ENCODE measurements at regions not wholly inside any gene's neighbourhood (a gene's known extent, or its start where the extent isn't known, plus 50 kb on each side); places are given as distances from the start of the nearest gene placed in this dataset.

DNA sequence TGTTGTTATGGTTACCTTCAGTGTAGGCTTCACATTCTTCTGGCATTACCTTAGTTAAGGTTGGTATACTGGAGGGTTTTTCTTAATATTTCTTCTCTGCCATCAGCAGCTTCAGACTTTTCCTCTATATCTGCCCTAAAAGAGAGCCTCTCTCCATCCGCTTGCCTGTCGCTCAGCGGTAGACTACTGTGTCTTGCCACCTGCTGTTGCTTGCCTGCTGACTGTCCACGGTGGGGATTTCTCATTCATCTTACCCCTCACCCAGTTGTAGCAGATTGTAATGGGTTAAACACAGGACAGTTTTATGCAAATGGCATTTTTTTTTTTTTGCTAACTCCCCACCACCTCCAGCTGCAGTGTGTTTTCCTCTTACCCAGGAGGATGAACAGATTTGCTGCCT lies 577.2 kb downstream of the SLITRK5 start:
- in situ Hi-C loops (cut with MboI; ENCODE audit: low sequenced_read_pairs), result no loop called here
- no peak for DNase-seq
- POLR2A ChIA-PET (ENCODE audit: unreplicated experiment), result no interaction called here

More for the DNA sequence above, 577.2 kb downstream of the SLITRK5 start:
- Histone ChIP-seq H3K23ac (ENCODE audit: low read depth, low read length) (no peak overlapping the region), H3K18ac (ENCODE audit: low read depth, low read length) (no peak overlapping the region), H4K20me1 (ENCODE audit: insufficient read depth, low read length) (no peaks in the 10 kb centered on the region), H3K4me2 (ENCODE audit: low read depth, low read length) (no peak overlapping the region), H3K14ac (replicated peaks; ENCODE audit: low read depth, low read length) (no peak overlapping the region), H4K8ac (ENCODE audit: low read depth in 2 of 2, low read length in 2 of 2) (no peak overlapping the region), H3K9me3 (ENCODE audit: control insufficient read depth, insufficient read depth, low read length) (peaks cover 4% of the 10 kb centered on the region), H3K27me3 (ENCODE audit: control insufficient read depth, insufficient read depth, low read length) (no peaks in the 10 kb centered on the region), H2AK9ac (replicated peaks; ENCODE audit: low read depth, low read length, poor library complexity) (no peak overlapping the region), H3K9me1 (ENCODE audit: insufficient read depth, low read length) (no peaks in the 10 kb centered on the region), H3K4me3 (ENCODE audit: insufficient read depth, low read depth, low read length) (no peak overlapping the region), H2BK5ac (ENCODE audit: low read depth, low read length, poor library complexity, severe bottlenecking) (no peak overlapping the region), H3K36me3 (ENCODE audit: control insufficient read depth, insufficient read depth, low read length) (no peaks in the 10 kb centered on the region), H4K91ac (ENCODE audit: insufficient read depth, low read depth, low read length) (no peak overlapping the region), H2BK20ac (ENCODE audit: low read depth, low read length) (no peak overlapping the region), H2AK5ac (ENCODE audit: low read depth, low read length) (no peak overlapping the region), H3K4me1 (ENCODE audit: control insufficient read depth, insufficient read depth, low read length) (no peaks in the 10 kb centered on the region), H3K4ac (ENCODE audit: low read depth, low read length) (no peak overlapping the region), H3K79me1 (ENCODE audit: low read depth in 1 of 2, low read length in 2 of 2) (no peaks in the 10 kb centered on the region), H3K56ac (ENCODE audit: extremely low read depth, insufficient read depth, low read length) (no peak overlapping the region), H3K27ac (ENCODE audit: insufficient read depth, low read length) (no peak overlapping the region), H2BK15ac (ENCODE audit: low read depth, low read length) (no peak overlapping the region), H2BK120ac (ENCODE audit: low read depth, low read length) (no peak overlapping the region), H3K9ac (ENCODE audit: low read depth, low read length) (no peak overlapping the region), H2AFZ (replicated peaks; ENCODE audit: low read length, poor library complexity) (no peak overlapping the region), H4K5ac (ENCODE audit: low read depth, low read length) (no peak overlapping the region)
- dilution Hi-C loops (cut with HindIII; ENCODE audit: low sequenced_read_pairs, unreplicated experiment) (no loop called here), intact Hi-C loops (cut with micrococcal nuclease) (no loop called here)
- TF ChIP-seq MAZ (IDR thresholded peaks at IDR 0.05; ENCODE audit: borderline replicate concordance, low read depth, low read length) (no peak), FOS (IDR thresholded peaks at IDR 0.05; ENCODE audit: low read depth, low read length) (no peak), SMC3 (IDR thresholded peaks at IDR 0.05; ENCODE audit: low read depth, low read length) (no peak), BHLHE40 (IDR thresholded peaks at IDR 0.05; ENCODE audit: low read depth, low read length) (no peak), RAD21 (IDR thresholded peaks at IDR 0.05; ENCODE audit: low read length) (no peak), RCOR1 (IDR thresholded peaks at IDR 0.05; ENCODE audit: insufficient replicate concordance, low read length) (no peak), CEBPB (IDR thresholded peaks at IDR 0.05; ENCODE audit: low read depth, low read length) (no peak), CHD1 (IDR thresholded peaks at IDR 0.05; ENCODE audit: low read depth, low read length) (no peak), POLR2A (IDR thresholded peaks at IDR 0.05; ENCODE audit: low read depth, low read length) (no peak), RFX5 (IDR thresholded peaks at IDR 0.05; ENCODE audit: low read depth, low read length) (no peak)
- TF ChIP-seq, protein P1, sequence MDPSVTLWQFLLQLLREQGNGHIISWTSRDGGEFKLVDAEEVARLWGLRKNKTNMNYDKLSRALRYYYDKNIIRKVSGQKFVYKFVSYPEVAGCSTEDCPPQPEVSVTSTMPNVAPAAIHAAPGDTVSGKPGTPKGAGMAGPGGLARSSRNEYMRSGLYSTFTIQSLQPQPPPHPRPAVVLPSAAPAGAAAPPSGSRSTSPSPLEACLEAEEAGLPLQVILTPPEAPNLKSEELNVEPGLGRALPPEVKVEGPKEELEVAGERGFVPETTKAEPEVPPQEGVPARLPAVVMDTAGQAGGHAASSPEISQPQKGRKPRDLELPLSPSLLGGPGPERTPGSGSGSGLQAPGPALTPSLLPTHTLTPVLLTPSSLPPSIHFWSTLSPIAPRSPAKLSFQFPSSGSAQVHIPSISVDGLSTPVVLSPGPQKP (IDR thresholded peaks at IDR 0.05; ENCODE audit: borderline replicate concordance, low read depth, low read length), result no peak
- TF ChIP-seq, protein P2, sequence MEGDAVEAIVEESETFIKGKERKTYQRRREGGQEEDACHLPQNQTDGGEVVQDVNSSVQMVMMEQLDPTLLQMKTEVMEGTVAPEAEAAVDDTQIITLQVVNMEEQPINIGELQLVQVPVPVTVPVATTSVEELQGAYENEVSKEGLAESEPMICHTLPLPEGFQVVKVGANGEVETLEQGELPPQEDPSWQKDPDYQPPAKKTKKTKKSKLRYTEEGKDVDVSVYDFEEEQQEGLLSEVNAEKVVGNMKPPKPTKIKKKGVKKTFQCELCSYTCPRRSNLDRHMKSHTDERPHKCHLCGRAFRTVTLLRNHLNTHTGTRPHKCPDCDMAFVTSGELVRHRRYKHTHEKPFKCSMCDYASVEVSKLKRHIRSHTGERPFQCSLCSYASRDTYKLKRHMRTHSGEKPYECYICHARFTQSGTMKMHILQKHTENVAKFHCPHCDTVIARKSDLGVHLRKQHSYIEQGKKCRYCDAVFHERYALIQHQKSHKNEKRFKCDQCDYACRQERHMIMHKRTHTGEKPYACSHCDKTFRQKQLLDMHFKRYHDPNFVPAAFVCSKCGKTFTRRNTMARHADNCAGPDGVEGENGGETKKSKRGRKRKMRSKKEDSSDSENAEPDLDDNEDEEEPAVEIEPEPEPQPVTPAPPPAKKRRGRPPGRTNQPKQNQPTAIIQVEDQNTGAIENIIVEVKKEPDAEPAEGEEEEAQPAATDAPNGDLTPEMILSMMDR (conservative IDR thresholded peaks at IDR 0.05; ENCODE audit: low read depth, low read length), result no peak
- TF ChIP-seq, protein P3, sequence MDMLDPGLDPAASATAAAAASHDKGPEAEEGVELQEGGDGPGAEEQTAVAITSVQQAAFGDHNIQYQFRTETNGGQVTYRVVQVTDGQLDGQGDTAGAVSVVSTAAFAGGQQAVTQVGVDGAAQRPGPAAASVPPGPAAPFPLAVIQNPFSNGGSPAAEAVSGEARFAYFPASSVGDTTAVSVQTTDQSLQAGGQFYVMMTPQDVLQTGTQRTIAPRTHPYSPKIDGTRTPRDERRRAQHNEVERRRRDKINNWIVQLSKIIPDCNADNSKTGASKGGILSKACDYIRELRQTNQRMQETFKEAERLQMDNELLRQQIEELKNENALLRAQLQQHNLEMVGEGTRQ (IDR thresholded peaks at IDR 0.05; ENCODE audit: low read depth, low read length), result no peak
- ATAC-seq (ENCODE audit: low read depth), result no peak
- CTCF ChIA-PET, result no interaction called here
- WGBS, 2 experiments (ENCODE audit: extremely low coverage in 2 of 2, insufficient read length in 1 of 2), result no CpG with 5 or more reads among the region's 4 CpGs
- BruUV-seq (replicated peaks), result no TSS peak

All from IMR-90 (cell line).